PC-9 (cell line): ENCODE measurements at regions not wholly inside any gene's neighbourhood (a gene's known extent, or its start where the extent isn't known, plus 50 kb on each side); places are given as distances from the start of the nearest gene placed in this dataset.

ENCODE experiments used
- BruUV-seq: library from RNA; stranded (reverse); fragments of 400-500 nt; replicated peaks from 2 replicates; lab custom pipeline; 2021; lab: Mats Ljungman, UMichigan
- CTCF ChIA-PET: fragments of 300-600 bp; sonication (Branson Sonifier 250); formaldehyde crosslinking; loops from one replicate; lab custom pipeline; 2022; ENCODE audit warnings: antibody characterized with exemption; lab: Charles Lee
- POLR2A ChIA-PET: fragments of 300-600 bp; sonication (Branson Sonifier 250); formaldehyde crosslinking; loops from one replicate; lab custom pipeline; 2022; ENCODE audit warnings: antibody characterized with exemption; ENCODE audit not compliant: unreplicated experiment; lab: Charles Lee
- DNase-seq, 2 experiments: peaks; one replicate each; pipeline versions ENCODE4 v3.0.0 to v3.0.0-alpha.2; 2015 to 2022; ENCODE audit warnings: mixed read lengths in 1 of 2
- H2AFZ ChIP-seq: fragments of 200-600 bp; sonication (generic); 2 replicates; pipeline ENCODE4 v1.8.1; 2017; ENCODE audit warnings: antibody characterized with exemption
- H3F3A ChIP-seq: fragments of 200-600 bp; sonication (generic); 2 replicates; pipeline ENCODE4 v1.8.1; 2017; ENCODE audit warnings: antibody characterized with exemption, mild to moderate bottlenecking, low read depth; ENCODE audit not compliant: insufficient read depth
- H3K27ac ChIP-seq: fragments of 200-600 bp; sonication (generic); 2 replicates; pipeline ENCODE4 v1.6.1; 2016; ENCODE audit warnings: mixed run types
- H3K27me3 ChIP-seq: fragments of 200-600 bp; sonication (generic); 2 replicates; pipeline ENCODE4 v1.6.1; 2016; ENCODE audit warnings: low read depth, mixed run types; ENCODE audit not compliant: insufficient read depth
- H3K36me3 ChIP-seq: fragments of 200-600 bp; sonication (generic); 2 replicates; pipeline ENCODE4 v1.6.1; 2016; ENCODE audit warnings: low read depth, mixed run types
- H3K4me1 ChIP-seq: fragments of 200-600 bp; sonication (generic); replicated peaks from 2 replicates; pipeline ENCODE4 v1.6.1; 2016; ENCODE audit warnings: mixed run types; ENCODE audit not compliant: insufficient read depth
- H3K4me2 ChIP-seq: fragments of 200-600 bp; sonication (generic); 2 replicates; pipeline ENCODE4 v1.6.1; 2017; ENCODE audit warnings: mixed run types
- H3K4me3 ChIP-seq: fragments of 200-600 bp; sonication (generic); 2 replicates; pipeline ENCODE4 v1.6.1; 2016; ENCODE audit warnings: mixed run types
- H3K79me2 ChIP-seq: fragments of 200-600 bp; sonication (generic); 2 replicates; pipeline ENCODE4 v1.6.1; 2017; ENCODE audit warnings: low read depth, mixed run types
- H3K9me2 ChIP-seq: fragments of 200-600 bp; sonication (generic); 2 replicates; pipeline ENCODE4 v1.8.1; 2017; ENCODE audit warnings: mild to moderate bottlenecking; ENCODE audit not compliant: insufficient read depth
- H3K9me3 ChIP-seq: fragments of 200-600 bp; sonication (generic); 2 replicates; pipeline ENCODE4 v1.8.1; 2016; ENCODE audit warnings: low read depth; ENCODE audit not compliant: insufficient read depth
- H4K20me1 ChIP-seq: fragments of 200-600 bp; sonication (generic); 2 replicates; pipeline ENCODE4 v1.8.1; 2017; ENCODE audit not compliant: insufficient read depth
- CTCF ChIP-seq: fragments of 200-600 bp; sonication (generic); conservative IDR thresholded peaks from 2 replicates; pipeline ENCODE4 v1.6.1; 2017; ENCODE audit warnings: mixed run types, antibody characterized with exemption, mild to moderate bottlenecking, moderate library complexity
- EZH2 ChIP-seq: fragments of 200-600 bp; sonication (generic); IDR thresholded peaks from 2 replicates; pipeline ENCODE4 v1.8.0; 2017; ENCODE audit warnings: antibody characterized with exemption, low read depth
- intact Hi-C: fragments of 100-400 bp; cut with micrococcal nuclease; formaldehyde crosslinking; loops from one replicate; pipeline ENCODE4 v1.10.0; 2022; ENCODE audit not compliant: unreplicated experiment

- TSS peak; percentile 50 for BruUV-seq
- H3K27me3 ChIP-seq: no peaks in the 10 kb centered on the region
- ChIA-PET CTCF (interaction anchor here (0.8 kb wide), 1 partner anchor 209 kb away, joined by 3 read pairs; no protein-coding TSS in a partner anchor), POLR2A (no interaction called here)
- peaks cover 7% of the 10 kb centered on the region; the same call in 1 of the 2 replicates for H3K79me2 ChIP-seq
- no peaks in the 10 kb centered on the region for H3K9me3 ChIP-seq
- no peaks in the 10 kb centered on the region for H3K9me2 ChIP-seq
- H3K4me3 ChIP-seq: peak overlapping the region; percentile 45; the same call in 1 of the 2 replicates
- DNase-seq: peak; percentile 62 to 98
- intact Hi-C loops: loop anchor here (1.0 to 2.0 kb wide), 5 partner anchors 25 to 262 kb away; no protein-coding TSS in a partner anchor
- peaks cover 74% of the 10 kb centered on the region for H3K4me1 ChIP-seq
- peaks cover 53% of the 10 kb centered on the region for H3F3A ChIP-seq
- H3K27ac ChIP-seq: peak overlapping the region; percentile 99
- no peaks in the 10 kb centered on the region for H4K20me1 ChIP-seq
- H3K36me3 ChIP-seq: no peaks in the 10 kb centered on the region
- peak overlapping the region; percentile 76 for H3K4me2 ChIP-seq
- no peak for TF ChIP-seq CTCF
- TF ChIP-seq EZH2: no peak
- H2AFZ ChIP-seq: no peak overlapping the region
Observed at GRCh38 chr1:234874291-234875288, 254.0 kb downstream of the TOMM20 start.

GRCh38 chr1:234871710-234872271, 256.8 kb downstream of the TOMM20 start:
- H4K20me1 ChIP-seq: no peaks in the 10 kb centered on the region
- H3F3A ChIP-seq: peaks cover 74% of the 10 kb centered on the region
- ChIA-PET CTCF (no interaction called here), POLR2A (no interaction called here)
- 0 out of 2 replicates have a peak overlapping the region, but pooled peaks have one; percentile 14 for H3K27ac ChIP-seq
- BruUV-seq: no TSS peak
- H3K9me3 ChIP-seq: no peaks in the 10 kb centered on the region
- H2AFZ ChIP-seq: no peak overlapping the region
- 0 out of 2 replicates have a peak, but pooled peaks cover 6% of the 10 kb centered on the region for H3K36me3 ChIP-seq
- H3K79me2 ChIP-seq: peaks cover 34% of the 10 kb centered on the region
- intact Hi-C loops: no loop called here
- H3K27me3 ChIP-seq: no peaks in the 10 kb centered on the region
- no peak for TF ChIP-seq EZH2
- H3K4me1 ChIP-seq: peaks cover 67% of the 10 kb centered on the region
- DNase-seq: no peak
- no peak overlapping the region for H3K4me3 ChIP-seq
- no peak overlapping the region for H3K4me2 ChIP-seq
- no peaks in the 10 kb centered on the region for H3K9me2 ChIP-seq

GRCh38 chr1:234871039-234871709, 257.5 kb downstream of the TOMM20 start:
- Histone ChIP-seq H3K4me1 (peaks cover 69% of the 10 kb centered on the region), H3K36me3 (0 out of 2 replicates have a peak, but pooled peaks cover 7% of the 10 kb centered on the region), H4K20me1 (no peaks in the 10 kb centered on the region), H3K27me3 (no peaks in the 10 kb centered on the region), H3K79me2 (peaks cover 40% of the 10 kb centered on the region), H3K4me2 (no peak overlapping the region), H3K4me3 (no peak overlapping the region), H3K9me3 (no peaks in the 10 kb centered on the region), H3K27ac (no peak overlapping the region), H3K9me2 (no peaks in the 10 kb centered on the region), H3F3A (peaks cover 72% of the 10 kb centered on the region), H2AFZ (no peak overlapping the region)
- no peak for TF ChIP-seq EZH2
- TF ChIP-seq CTCF: no peak
- BruUV-seq: no TSS peak
- ChIA-PET POLR2A (no interaction called here), CTCF (no interaction called here)
- DNase-seq: no peak
- intact Hi-C loops: no loop called here
